ENCODE measurements at regions not wholly inside any gene's neighbourhood (a gene's known extent, or its start where the extent isn't known, plus 50 kb on each side); places are given as distances from the start of the nearest gene placed in this dataset.

DNA sequence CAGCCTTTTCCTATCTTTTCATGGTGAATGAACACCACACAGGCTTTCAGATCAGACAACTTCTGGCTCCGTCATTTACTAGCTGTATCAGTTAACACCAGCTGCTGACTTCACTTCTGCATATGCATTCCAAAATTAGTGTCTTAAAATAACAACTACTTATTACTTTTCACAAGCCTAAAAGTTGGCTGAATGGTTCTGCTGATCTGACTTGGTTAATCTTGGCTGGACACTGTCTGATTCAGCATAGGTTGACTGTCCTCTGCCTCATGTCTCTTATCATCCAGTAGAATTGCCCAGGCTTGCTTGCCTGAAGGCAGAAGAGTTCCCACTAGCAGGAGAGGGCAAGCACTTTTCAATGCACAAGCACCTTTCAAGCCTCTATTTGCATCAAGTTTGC is 72.7 kb downstream of the MARCHF4 start:
- TF ChIP-seq, protein P1, sequence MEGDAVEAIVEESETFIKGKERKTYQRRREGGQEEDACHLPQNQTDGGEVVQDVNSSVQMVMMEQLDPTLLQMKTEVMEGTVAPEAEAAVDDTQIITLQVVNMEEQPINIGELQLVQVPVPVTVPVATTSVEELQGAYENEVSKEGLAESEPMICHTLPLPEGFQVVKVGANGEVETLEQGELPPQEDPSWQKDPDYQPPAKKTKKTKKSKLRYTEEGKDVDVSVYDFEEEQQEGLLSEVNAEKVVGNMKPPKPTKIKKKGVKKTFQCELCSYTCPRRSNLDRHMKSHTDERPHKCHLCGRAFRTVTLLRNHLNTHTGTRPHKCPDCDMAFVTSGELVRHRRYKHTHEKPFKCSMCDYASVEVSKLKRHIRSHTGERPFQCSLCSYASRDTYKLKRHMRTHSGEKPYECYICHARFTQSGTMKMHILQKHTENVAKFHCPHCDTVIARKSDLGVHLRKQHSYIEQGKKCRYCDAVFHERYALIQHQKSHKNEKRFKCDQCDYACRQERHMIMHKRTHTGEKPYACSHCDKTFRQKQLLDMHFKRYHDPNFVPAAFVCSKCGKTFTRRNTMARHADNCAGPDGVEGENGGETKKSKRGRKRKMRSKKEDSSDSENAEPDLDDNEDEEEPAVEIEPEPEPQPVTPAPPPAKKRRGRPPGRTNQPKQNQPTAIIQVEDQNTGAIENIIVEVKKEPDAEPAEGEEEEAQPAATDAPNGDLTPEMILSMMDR (conservative IDR thresholded peaks at IDR 0.05; ENCODE audit: low read length): no peak
- TF ChIP-seq EZH2phosphoT487 (IDR thresholded peaks at IDR 0.05; ENCODE audit: borderline replicate concordance): no peak

All from Loucy (cell line).